MCF 10A (cell line): ENCODE measurements at regions not wholly inside any gene's neighbourhood (a gene's known extent, or its start where the extent isn't known, plus 50 kb on each side); places are given as distances from the start of the nearest gene placed in this dataset.

Experiments used
- BruUV-seq: library from RNA; stranded (reverse); fragments of 400-500 nt; replicated peaks from 2 replicates; lab custom pipeline; 2021; lab: Mats Ljungman, UMichigan
- CTCF ChIA-PET: fragments of 300-600 bp; sonication (Branson Sonifier 250); formaldehyde crosslinking; extraction: SDS; loops from one replicate; lab custom pipeline; 2021; ENCODE audit warnings: antibody characterized with exemption, inconsistent platforms; lab: Yijun Ruan, JAX
- POLR2A ChIA-PET: fragments of 300-600, 350-650 bp; sonication (Branson Sonifier 250); formaldehyde crosslinking; extraction: SDS; loops from one replicate; lab custom pipeline; 2020; ENCODE audit warnings: antibody characterized with exemption, inconsistent platforms; lab: Yijun Ruan, JAX
- DNase-seq: peaks from one replicate; pipeline ENCODE4 v3.0.0-alpha.2; 2018; ENCODE audit not compliant: unreplicated experiment
- H3K27ac Mint-ChIP-seq: one replicate; pipeline ENCODE4 v1.8.0; 2022; ENCODE audit warnings: mild to moderate bottlenecking, low read depth, mixed read lengths; ENCODE audit not compliant: unreplicated experiment
- H3K27me3 Mint-ChIP-seq: one replicate; pipeline ENCODE4 v1.8.0; 2022; ENCODE audit warnings: mixed read lengths; ENCODE audit not compliant: insufficient read depth, unreplicated experiment
- H3K36me3 Mint-ChIP-seq: one replicate; pipeline ENCODE4 v1.8.0; 2022; ENCODE audit warnings: mild to moderate bottlenecking, moderate library complexity, mixed read lengths; ENCODE audit not compliant: insufficient read depth, unreplicated experiment
- H3K4me1 Mint-ChIP-seq: one replicate; pipeline ENCODE4 v1.8.0; 2022; ENCODE audit warnings: mixed read lengths; ENCODE audit not compliant: insufficient read depth, unreplicated experiment
- H3K4me3 Mint-ChIP-seq: one replicate; pipeline ENCODE4 v1.8.0; 2022; ENCODE audit warnings: mild to moderate bottlenecking, moderate library complexity, mixed read lengths; ENCODE audit not compliant: unreplicated experiment
- H3K9me3 Mint-ChIP-seq: one replicate; pipeline ENCODE4 v1.8.0; 2022; ENCODE audit warnings: mixed read lengths; ENCODE audit not compliant: unreplicated experiment
- CTCF ChIP-seq: fragments of 200-600 bp; IDR thresholded peaks from one replicate; pipeline ENCODE4 v1.8.0; 2022; ENCODE audit warnings: antibody characterized with exemption, mild to moderate bottlenecking; ENCODE audit not compliant: unreplicated experiment
- intact Hi-C: fragments of 100-400 bp; cut with micrococcal nuclease; formaldehyde crosslinking; loops from 2 replicates; pipeline ENCODE4 v1.14.1; 2022

- Mint-ChIP-seq H3K9me3 (no peaks in the 10 kb centered on the region), H3K4me1 (no peaks in the 10 kb centered on the region), H3K36me3 (no peaks in the 10 kb centered on the region), H3K4me3 (no peak overlapping the region), H3K27me3 (no peaks in the 10 kb centered on the region), H3K27ac (no peak overlapping the region)
- no TSS peak for BruUV-seq
- POLR2A ChIA-PET, result interaction anchor here (1.2 kb wide), 1 partner anchor 10 kb away, joined by 3 read pairs; no protein-coding TSS in a partner anchor
- intact Hi-C loops, result no loop called here
- no peak for DNase-seq
- no peak for TF ChIP-seq CTCF
- CTCF ChIA-PET, result no interaction called here
These were observed 1133.0 kb downstream of the VRK1 start for GRCh38 chr14:97930166-97930565.

- CTCF ChIA-PET, result interaction anchor here (0.6 kb wide), 1 partner anchor 1761 kb away, joined by 3 read pairs; no protein-coding TSS in a partner anchor
- Mint-ChIP-seq H3K4me3 (no peak overlapping the region), H3K4me1 (no peaks in the 10 kb centered on the region), H3K27me3 (no peaks in the 10 kb centered on the region), H3K9me3 (no peaks in the 10 kb centered on the region), H3K36me3 (no peaks in the 10 kb centered on the region), H3K27ac (no peak overlapping the region)
- POLR2A ChIA-PET, result interaction anchor here (0.7 kb wide), 1 partner anchor 11 kb away, joined by 5 read pairs; no protein-coding TSS in a partner anchor
- DNase-seq, result no peak
- intact Hi-C loops, result no loop called here
- no peak for TF ChIP-seq CTCF
- BruUV-seq, result no TSS peak
These were observed 1134.1 kb downstream of the VRK1 start for GRCh38 chr14:97931273-97931672.

GRCh38 chr14:97942921-97943320, 1145.7 kb downstream of the VRK1 start:
- CTCF ChIA-PET, result no interaction called here
- POLR2A ChIA-PET, result no interaction called here
- intact Hi-C loops, result no loop called here
- TF ChIP-seq CTCF, result no peak
- Mint-ChIP-seq H3K27me3 (no peaks in the 10 kb centered on the region), H3K27ac (no peak overlapping the region), H3K4me1 (peaks cover 11% of the 10 kb centered on the region), H3K36me3 (no peaks in the 10 kb centered on the region), H3K9me3 (peaks cover 6% of the 10 kb centered on the region), H3K4me3 (no peak overlapping the region)
- no peak for DNase-seq
- BruUV-seq, result no TSS peak

GRCh38 chr14:97943619-97944018, 1146.4 kb downstream of the VRK1 start:
- TF ChIP-seq CTCF, result no peak
- H3K27ac Mint-ChIP-seq, result no peak overlapping the region
- no peak overlapping the region for H3K4me3 Mint-ChIP-seq
- no peaks in the 10 kb centered on the region for H3K36me3 Mint-ChIP-seq
- POLR2A ChIA-PET, result no interaction called here
- no peaks in the 10 kb centered on the region for H3K27me3 Mint-ChIP-seq
- intact Hi-C loops, result no loop called here
- BruUV-seq, result no TSS peak
- peaks cover 6% of the 10 kb centered on the region for H3K9me3 Mint-ChIP-seq
- peaks cover 11% of the 10 kb centered on the region for H3K4me1 Mint-ChIP-seq
- DNase-seq, result no peak
- CTCF ChIA-PET, result no interaction called here
